ENCODE measurements at regions not wholly inside any gene's neighbourhood (a gene's known extent, or its start where the extent isn't known, plus 50 kb on each side); places are given as distances from the start of the nearest gene placed in this dataset.

- peaks cover 4 to 5% of the 10 kb centered on the region in 2 experiments for H3K4me1 ChIP-seq (ENCODE audit: control insufficient read depth in 1 of 2, insufficient read depth in 2 of 2, low read length in 2 of 2)
- no peak overlapping the region for H3K9ac ChIP-seq (ENCODE audit: low read length)
- H3K79me1 ChIP-seq (ENCODE audit: low read length) = no peaks in the 10 kb centered on the region
- no peak overlapping the region for H2BK12ac ChIP-seq (ENCODE audit: low read length)
- peak in 1 of 2 donors; percentile 6 for DNase-seq
- H3K18ac ChIP-seq (ENCODE audit: low read length) = no peak overlapping the region
- H3K27ac ChIP-seq (ENCODE audit: low read depth, low read length) = no peak overlapping the region
- no peak overlapping the region for H3K4me2 ChIP-seq (ENCODE audit: low read length)
- no peak overlapping the region for H2BK5ac ChIP-seq (ENCODE audit: low read depth, low read length, poor library complexity)
- H2AK5ac ChIP-seq (ENCODE audit: low read length) = no peak overlapping the region
- no peak overlapping the region for H2AFZ ChIP-seq (ENCODE audit: insufficient read depth, low read length, poor library complexity)
- no peaks in the 10 kb centered on the region for H3K36me3 ChIP-seq (ENCODE audit: control insufficient read depth in 1 of 2, insufficient read depth in 2 of 2, low read length in 2 of 2)
- no peak overlapping the region for H3K23ac ChIP-seq (ENCODE audit: low read length)
- no peak overlapping the region for H4K12ac ChIP-seq (ENCODE audit: low read depth, low read length)
- no peaks in the 10 kb centered on the region for H3K27me3 ChIP-seq (ENCODE audit: insufficient read depth, low read length)
- H3K4ac ChIP-seq (ENCODE audit: low read depth, low read length) = no peak overlapping the region
- WGBS (ENCODE audit: extremely low coverage, insufficient coverage, insufficient read length) = no CpG with 5 or more reads among the region's 1 CpG
- no peaks in the 10 kb centered on the region for H3K9me3 ChIP-seq (ENCODE audit: insufficient read depth, low read depth, low read length)
- H2BK120ac ChIP-seq (ENCODE audit: insufficient read depth, low read length, poor library complexity) = no peak overlapping the region
- H3K79me2 ChIP-seq (ENCODE audit: control insufficient read depth, insufficient read depth, low read length, poor library complexity) = no peaks in the 10 kb centered on the region
- no peak overlapping the region for H4K8ac ChIP-seq (ENCODE audit: low read depth, low read length)
- H4K91ac ChIP-seq (ENCODE audit: low read depth, low read length) = no peak overlapping the region
- no peak overlapping the region for H3K14ac ChIP-seq (ENCODE audit: low read length)
- H3K4me3 ChIP-seq (ENCODE audit: low read depth, low read length) = no peak overlapping the region
Measured at GRCh38 chr13:78430811-78431210, 172.5 kb downstream of the POU4F1 start.

GRCh38 chr13:78430166-78430791 is 173.1 kb downstream of the POU4F1 start:
- WGBS (ENCODE audit: extremely low coverage, insufficient coverage, insufficient read length) = no CpG with 5 or more reads among the region's 13 CpGs
- no peak overlapping the region for H3K18ac ChIP-seq (ENCODE audit: low read length)

GRCh38 chr13:78428646-78429045 is 174.7 kb downstream of the POU4F1 start:
- Histone ChIP-seq H3K36me3 (ENCODE audit: control insufficient read depth in 1 of 2, insufficient read depth in 2 of 2, low read length in 2 of 2) (no peaks in the 10 kb centered on the region), H2BK12ac (ENCODE audit: low read length) (no peak overlapping the region), H2AFZ (ENCODE audit: insufficient read depth, low read length, poor library complexity) (no peak overlapping the region), H3K27me3 (ENCODE audit: insufficient read depth, low read length) (no peaks in the 10 kb centered on the region), H3K14ac (ENCODE audit: low read length) (no peak overlapping the region), H4K91ac (ENCODE audit: low read depth, low read length) (peak overlapping the region; percentile 6), H3K4ac (ENCODE audit: low read depth, low read length) (no peak overlapping the region), H2BK120ac (ENCODE audit: insufficient read depth, low read length, poor library complexity) (peak overlapping the region; percentile 1), H2BK5ac (ENCODE audit: low read depth, low read length, poor library complexity) (no peak overlapping the region), H3K4me2 (ENCODE audit: low read length) (no peak overlapping the region), H3K79me1 (ENCODE audit: low read length) (no peaks in the 10 kb centered on the region), H3K9me3 (ENCODE audit: insufficient read depth, low read depth, low read length) (no peaks in the 10 kb centered on the region), H4K8ac (ENCODE audit: low read depth, low read length) (no peak overlapping the region), H4K12ac (ENCODE audit: low read depth, low read length) (no peak overlapping the region), H3K4me3 (ENCODE audit: low read depth, low read length) (no peak overlapping the region), H3K9ac (ENCODE audit: low read length) (no peak overlapping the region), H3K4me1 (ENCODE audit: control insufficient read depth in 1 of 2, insufficient read depth in 2 of 2, low read length in 2 of 2) (peaks cover 4 to 9% of the 10 kb centered on the region in 2 experiments), H3K23ac (ENCODE audit: low read length) (no peak overlapping the region), H3K18ac (ENCODE audit: low read length) (no peak overlapping the region), H2AK5ac (ENCODE audit: low read length) (peak overlapping the region; percentile 62), H3K27ac (ENCODE audit: low read depth, low read length) (no peak overlapping the region), H3K79me2 (ENCODE audit: control insufficient read depth, insufficient read depth, low read length, poor library complexity) (no peaks in the 10 kb centered on the region)
- no CpG with 5 or more reads among the region's 2 CpGs for WGBS (ENCODE audit: extremely low coverage, insufficient coverage, insufficient read length)
- DNase-seq = no peak

More at GRCh38 chr13:78430166-78430791, 173.1 kb downstream of the POU4F1 start:
- no peak overlapping the region for H3K4me3 ChIP-seq (ENCODE audit: low read depth, low read length)
- H3K9ac ChIP-seq (ENCODE audit: low read length) = no peak overlapping the region
- no peak overlapping the region for H2AK5ac ChIP-seq (ENCODE audit: low read length)
- no peaks in the 10 kb centered on the region for H3K27me3 ChIP-seq (ENCODE audit: insufficient read depth, low read length)
- peak overlapping the region; percentile 28 for H4K12ac ChIP-seq (ENCODE audit: low read depth, low read length)
- H2BK120ac ChIP-seq (ENCODE audit: insufficient read depth, low read length, poor library complexity) = no peak overlapping the region
- no peak overlapping the region for H4K91ac ChIP-seq (ENCODE audit: low read depth, low read length)
- DNase-seq = no peak
- H3K23ac ChIP-seq (ENCODE audit: low read length) = no peak overlapping the region
- no peak overlapping the region for H2BK12ac ChIP-seq (ENCODE audit: low read length)
- H3K4me2 ChIP-seq (ENCODE audit: low read length) = peak overlapping the region; percentile 0
- no peaks in the 10 kb centered on the region for H3K79me2 ChIP-seq (ENCODE audit: control insufficient read depth, insufficient read depth, low read length, poor library complexity)
- H3K79me1 ChIP-seq (ENCODE audit: low read length) = no peaks in the 10 kb centered on the region
- peak overlapping the region; percentile 13 for H3K27ac ChIP-seq (ENCODE audit: low read depth, low read length)
- no peak overlapping the region for H3K14ac ChIP-seq (ENCODE audit: low read length)
- no peaks in the 10 kb centered on the region for H3K9me3 ChIP-seq (ENCODE audit: insufficient read depth, low read depth, low read length)
- no peak overlapping the region for H3K4ac ChIP-seq (ENCODE audit: low read depth, low read length)
- H4K8ac ChIP-seq (ENCODE audit: low read depth, low read length) = peak overlapping the region; percentile 9
- H3K4me1 ChIP-seq (ENCODE audit: control insufficient read depth in 1 of 2, insufficient read depth in 2 of 2, low read length in 2 of 2) = peaks cover 4 to 7% of the 10 kb centered on the region in 2 experiments
- peak overlapping the region; percentile 33 for H2AFZ ChIP-seq (ENCODE audit: insufficient read depth, low read length, poor library complexity)
- no peak overlapping the region for H2BK5ac ChIP-seq (ENCODE audit: low read depth, low read length, poor library complexity)
- H3K36me3 ChIP-seq (ENCODE audit: control insufficient read depth in 1 of 2, insufficient read depth in 2 of 2, low read length in 2 of 2) = no peaks in the 10 kb centered on the region

- Histone ChIP-seq H2BK12ac (ENCODE audit: low read length) (no peak overlapping the region), H3K27ac (ENCODE audit: low read depth, low read length) (no peak overlapping the region), H3K23ac (ENCODE audit: low read length) (no peak overlapping the region), H3K4me1 (ENCODE audit: control insufficient read depth in 1 of 2, insufficient read depth in 2 of 2, low read length in 2 of 2) (peaks cover 4 to 9% of the 10 kb centered on the region in 2 experiments), H3K79me1 (ENCODE audit: low read length) (no peaks in the 10 kb centered on the region), H2AK5ac (ENCODE audit: low read length) (no peak overlapping the region), H3K79me2 (ENCODE audit: control insufficient read depth, insufficient read depth, low read length, poor library complexity) (no peaks in the 10 kb centered on the region), H2AFZ (ENCODE audit: insufficient read depth, low read length, poor library complexity) (no peak overlapping the region), H4K91ac (ENCODE audit: low read depth, low read length) (no peak overlapping the region), H3K9ac (ENCODE audit: low read length) (no peak overlapping the region), H3K4me3 (ENCODE audit: low read depth, low read length) (no peak overlapping the region), H2BK120ac (ENCODE audit: insufficient read depth, low read length, poor library complexity) (no peak overlapping the region), H3K27me3 (ENCODE audit: insufficient read depth, low read length) (no peaks in the 10 kb centered on the region), H4K12ac (ENCODE audit: low read depth, low read length) (no peak overlapping the region), H3K14ac (ENCODE audit: low read length) (no peak overlapping the region), H3K9me3 (ENCODE audit: insufficient read depth, low read depth, low read length) (no peaks in the 10 kb centered on the region), H3K18ac (ENCODE audit: low read length) (no peak overlapping the region), H2BK5ac (ENCODE audit: low read depth, low read length, poor library complexity) (no peak overlapping the region), H3K4ac (ENCODE audit: low read depth, low read length) (no peak overlapping the region), H4K8ac (ENCODE audit: low read depth, low read length) (no peak overlapping the region), H3K36me3 (ENCODE audit: control insufficient read depth in 1 of 2, insufficient read depth in 2 of 2, low read length in 2 of 2) (no peaks in the 10 kb centered on the region), H3K4me2 (ENCODE audit: low read length) (no peak overlapping the region)
- WGBS (ENCODE audit: extremely low coverage, insufficient coverage, insufficient read length) = no CpG with 5 or more reads among the region's 4 CpGs
- no peak for DNase-seq
Measured at GRCh38 chr13:78426183-78426582, 177.2 kb downstream of the POU4F1 start.

All from trophoblast cell (in vitro differentiated cells and primary cell).